Common myeloid progenitor, CD34-positive (primary cell): ENCODE measurements at regions not wholly inside any gene's neighbourhood (a gene's known extent, or its start where the extent isn't known, plus 50 kb on each side); places are given as distances from the start of the nearest gene placed in this dataset.

Experiments
- CTCF ChIA-PET: fragments of 350-600 bp; sonication (Branson Sonifier 250); formaldehyde crosslinking; loops from one replicate; lab custom pipeline; 2021; ENCODE audit warnings: antibody characterized with exemption; lab: Charles Lee
- POLR2A ChIA-PET: fragments of 350-600 bp; sonication (Branson Sonifier 250); formaldehyde crosslinking; loops from one replicate; lab custom pipeline; 2021; ENCODE audit warnings: antibody characterized with exemption; lab: Charles Lee
- DNase-seq, 3 donors: peaks; one replicate each; pipeline versions ENCODE4 v3.0.0 to v3.0.0-alpha.2; 2013
- H3K27ac ChIP-seq, 2 experiments: 1 replicate in 1 of 2; 2 replicates in 1 of 2; pipeline ENCODE4 v1.7.0; 2013; ENCODE audit warnings: inconsistent platforms in 2 of 2, low read length in 2 of 2, mild to moderate bottlenecking in 2 of 2, low read depth in 1 of 2, moderate library complexity in 1 of 2; ENCODE audit not compliant: severe bottlenecking in 2 of 2, insufficient read depth in 1 of 2, poor library complexity in 1 of 2
- H3K27me3 ChIP-seq, 5 experiments: replicated peaks in 2 of 5; 1 replicate in 3 of 5; 2 replicates in 2 of 5; pipeline versions ENCODE4 v1.6.1 to v1.7.0; 2013; ENCODE audit warnings: low read length in 4 of 5, mild to moderate bottlenecking in 2 of 5, moderate library complexity in 2 of 5, inconsistent platforms in 1 of 5; ENCODE audit not compliant: insufficient read depth in 5 of 5, control insufficient read depth in 4 of 5
- H3K36me3 ChIP-seq, 4 experiments: 1 replicate in 2 of 4; 2 replicates in 2 of 4; pipeline versions ENCODE4 v1.6.1 to v1.7.0; 2013; ENCODE audit warnings: low read length in 3 of 4, control low read depth in 1 of 4, mild to moderate bottlenecking in 1 of 4; ENCODE audit not compliant: control insufficient read depth in 4 of 4, insufficient read depth in 4 of 4
- H3K4me1 ChIP-seq, 4 experiments: 1 replicate in 3 of 4; 2 replicates in 1 of 4; pipeline versions ENCODE4 v1.6.1 to v1.7.1; 2013; ENCODE audit warnings: low read length in 3 of 4, mild to moderate bottlenecking in 3 of 4, control low read depth in 1 of 4, inconsistent platforms in 1 of 4, moderate library complexity in 1 of 4; ENCODE audit not compliant: control insufficient read depth in 4 of 4, insufficient read depth in 4 of 4; ENCODE audit errors: control extremely low read depth in 1 of 4
- H3K4me3 ChIP-seq, 7 experiments: 1 replicate in 4 of 7; 2 replicates in 3 of 7; pipeline versions ENCODE4 v1.5.1 to v1.7.0; 2013; ENCODE audit warnings: mild to moderate bottlenecking in 7 of 7, low read length in 6 of 7, moderate library complexity in 6 of 7, inconsistent platforms in 2 of 7, low read depth in 2 of 7, control low read depth in 1 of 7; ENCODE audit not compliant: insufficient read depth in 4 of 7, control insufficient read depth in 1 of 7; ENCODE audit errors: extremely low read depth in 1 of 7
- H3K9me3 ChIP-seq, 5 experiments: 1 replicate in 4 of 5; 2 replicates in 1 of 5; pipeline versions ENCODE4 v1.6.1 to v1.7.1; 2013; ENCODE audit warnings: low read length in 4 of 5, mild to moderate bottlenecking in 2 of 5, inconsistent platforms in 1 of 5, low read depth in 1 of 5, moderate library complexity in 1 of 5; ENCODE audit not compliant: control insufficient read depth in 4 of 5, insufficient read depth in 2 of 5; ENCODE audit errors: control extremely low read depth in 1 of 5
- WGBS: methylation state at CpG from one replicate; pipeline ENCODE4 v1.1.5; 2013; ENCODE audit not compliant: insufficient coverage; 5-methylcytosine and 5-hydroxymethylcytosine counted together

- no peaks in the 10 kb centered on the region for H3K36me3 ChIP-seq
- no peaks in the 10 kb centered on the region for H3K27me3 ChIP-seq
- no peaks in the 10 kb centered on the region for H3K9me3 ChIP-seq
- no peak overlapping the region for H3K4me3 ChIP-seq
- no peak overlapping the region for H3K27ac ChIP-seq
- H3K4me1 ChIP-seq = no peaks in the 10 kb centered on the region
- 93% methylated on average over 6 of the region's 9 CpGs for WGBS
- CTCF ChIA-PET = no interaction called here
- POLR2A ChIA-PET = no interaction called here
- DNase-seq = no peak
Observed at GRCh38 chr17:31691251-31691905, 167.7 kb downstream of the COPRS start.

- WGBS = 83% methylated on average over 1 of the region's 3 CpGs
- no peaks in the 10 kb centered on the region for H3K27me3 ChIP-seq
- no peaks in the 10 kb centered on the region for H3K9me3 ChIP-seq
- DNase-seq = no peak
- POLR2A ChIA-PET = no interaction called here
- H3K27ac ChIP-seq = no peak overlapping the region
- H3K36me3 ChIP-seq = no peaks in the 10 kb centered on the region
- CTCF ChIA-PET = interaction anchor here (0.8 kb wide), 1 partner anchor 16 kb away, joined by 3 read pairs; no protein-coding TSS in a partner anchor
- H3K4me1 ChIP-seq = no peaks in the 10 kb centered on the region
- H3K4me3 ChIP-seq = no peak overlapping the region
Observed at GRCh38 chr17:31690151-31690551, 168.9 kb downstream of the COPRS start.

- ChIA-PET POLR2A (no interaction called here), CTCF (no interaction called here)
- Histone ChIP-seq H3K27me3 (no peaks in the 10 kb centered on the region), H3K4me1 (no peaks in the 10 kb centered on the region), H3K9me3 (no peaks in the 10 kb centered on the region), H3K27ac (no peak overlapping the region), H3K4me3 (no peak overlapping the region), H3K36me3 (no peaks in the 10 kb centered on the region)
- DNase-seq = no peak
- no CpG with 5 or more reads among the region's 1 CpG for WGBS
Observed at GRCh38 chr17:31688701-31689100, 170.3 kb downstream of the COPRS start.

GRCh38 chr17:31687505-31688126 is 171.4 kb downstream of the COPRS start:
- POLR2A ChIA-PET = no interaction called here
- Histone ChIP-seq H3K36me3 (no peaks in the 10 kb centered on the region), H3K4me1 (no peaks in the 10 kb centered on the region), H3K27ac (no peak overlapping the region), H3K27me3 (no peaks in the 10 kb centered on the region), H3K4me3 (no peak overlapping the region), H3K9me3 (no peaks in the 10 kb centered on the region)
- no CpG with 5 or more reads among the region's 6 CpGs for WGBS
- CTCF ChIA-PET = no interaction called here
- no peak for DNase-seq

DNA sequence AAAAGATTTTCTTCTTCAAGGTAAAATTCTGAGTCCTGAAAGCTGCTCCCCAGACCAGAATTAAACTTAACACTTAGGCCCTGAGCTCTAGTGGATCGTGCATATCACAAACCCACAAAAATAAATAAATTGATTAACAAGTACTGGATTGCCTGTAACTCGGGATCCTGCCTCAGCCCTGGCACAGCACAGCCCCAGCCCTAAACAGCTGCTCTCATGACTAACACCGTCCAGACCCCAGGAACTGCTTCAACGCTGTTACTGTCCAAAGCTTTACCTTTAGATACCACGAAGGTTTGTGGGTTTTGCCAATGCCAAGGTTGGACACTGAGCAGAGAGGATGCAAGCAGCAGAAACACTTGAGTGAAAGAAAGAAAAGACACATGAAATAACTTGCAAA is 172.5 kb downstream of the COPRS start:
- Histone ChIP-seq H3K4me3 (no peak overlapping the region), H3K4me1 (no peaks in the 10 kb centered on the region), H3K27ac (no peak overlapping the region), H3K36me3 (no peaks in the 10 kb centered on the region), H3K27me3 (no peaks in the 10 kb centered on the region), H3K9me3 (no peaks in the 10 kb centered on the region)
- DNase-seq = no peak
- 93% methylated on average over 3 of the region's 5 CpGs for WGBS
- POLR2A ChIA-PET = no interaction called here
- CTCF ChIA-PET = interaction anchor here (0.5 kb wide), 1 partner anchor 726 kb away, joined by 3 read pairs; no protein-coding TSS in a partner anchor

- ChIA-PET CTCF (interaction anchor here (1.1 kb wide), 1 partner anchor 12 kb away, joined by 3 read pairs; no protein-coding TSS in a partner anchor), POLR2A (no interaction called here)
- Histone ChIP-seq H3K4me3 (no peak overlapping the region), H3K36me3 (no peaks in the 10 kb centered on the region), H3K9me3 (no peaks in the 10 kb centered on the region), H3K27ac (no peak overlapping the region), H3K4me1 (peaks cover 0 to 8% (median 5%) of the 10 kb centered on the region in 4 experiments), H3K27me3 (no peaks in the 10 kb centered on the region)
- no peak for DNase-seq
- 0% methylated on average over 1 of the region's 1 CpG for WGBS
Observed at GRCh38 chr17:31684901-31685300, 174.1 kb downstream of the COPRS start.

DNA sequence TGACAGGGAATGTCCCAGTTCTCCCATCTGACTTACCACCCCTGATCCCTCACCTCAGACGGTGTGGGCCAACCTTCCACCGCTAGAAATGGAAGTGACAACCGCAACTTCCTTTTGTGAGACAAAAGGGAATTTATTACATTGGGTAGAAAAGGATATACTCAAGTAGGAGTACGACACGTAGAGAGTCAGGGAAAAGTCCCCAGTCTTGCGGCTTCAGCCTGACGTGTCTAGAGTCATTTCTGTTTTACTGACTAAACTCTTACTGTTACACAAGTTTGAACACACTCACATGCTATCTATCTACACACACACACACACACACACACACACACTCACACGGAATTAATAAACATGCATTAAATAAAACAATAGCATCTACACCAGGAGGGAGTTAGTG is 178.9 kb downstream of the COPRS start:
- Histone ChIP-seq H3K4me3 (peak overlapping the region in 1 of 7 experiments; percentile 37), H3K36me3 (no peaks in the 10 kb centered on the region), H3K9me3 (no peaks in the 10 kb centered on the region), H3K4me1 (peaks cover 0 to 11% (median 6%) of the 10 kb centered on the region in 4 experiments), H3K27ac (no peak overlapping the region), H3K27me3 (peaks cover 0 to 3% (median 0%) of the 10 kb centered on the region in 5 experiments)
- ChIA-PET POLR2A (no interaction called here), CTCF (no interaction called here)
- WGBS = no CpG with 5 or more reads among the region's 8 CpGs
- DNase-seq = peak; percentile 65 to 93 (median 93)
